ENCODE measurements at regions not wholly inside any gene's neighbourhood (a gene's known extent, or its start where the extent isn't known, plus 50 kb on each side); places are given as distances from the start of the nearest gene placed in this dataset.

- no peak for DNase-seq
Measured at GRCh38 chr11:33646629-33647028, 54.0 kb downstream of the C11orf91 start.

GRCh38 chr11:33646168-33646567 lies 54.5 kb downstream of the C11orf91 start:
- DNase-seq: no peak

- no peak for DNase-seq
Measured at GRCh38 chr11:33645686-33646085, 54.9 kb downstream of the C11orf91 start.

DNA sequence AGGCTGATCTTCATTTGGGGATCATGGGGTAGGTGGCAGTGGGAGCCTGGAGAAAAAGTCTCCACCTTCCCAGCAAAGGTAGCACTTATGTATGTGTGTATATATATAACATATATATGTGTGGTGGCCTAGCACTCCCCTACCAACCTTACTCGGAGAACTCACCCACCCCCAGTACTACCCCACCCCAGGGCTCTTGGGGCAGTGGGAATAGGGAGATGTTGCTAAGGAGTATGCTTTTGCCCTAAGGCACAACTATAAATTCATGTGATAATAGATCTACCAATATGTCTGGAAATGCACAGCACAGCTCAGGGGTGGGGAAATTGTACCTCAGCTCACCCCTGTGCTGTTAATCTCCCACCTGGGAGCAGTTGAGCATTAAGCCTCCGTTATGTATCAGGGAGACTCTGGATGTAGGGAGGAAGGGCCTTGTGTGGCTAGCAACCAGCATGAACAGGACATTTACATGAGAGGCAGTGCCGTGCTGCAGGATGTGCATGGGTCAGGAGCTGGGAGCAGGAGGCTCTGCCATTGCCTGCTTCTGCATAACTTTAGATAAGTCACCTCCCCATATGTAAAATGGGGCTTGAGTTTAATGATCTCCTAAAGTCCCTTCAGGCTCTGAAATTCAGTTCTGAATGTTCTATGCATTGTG lies 57.3 kb downstream of the C11orf91 start:
- no peak for DNase-seq

DNA sequence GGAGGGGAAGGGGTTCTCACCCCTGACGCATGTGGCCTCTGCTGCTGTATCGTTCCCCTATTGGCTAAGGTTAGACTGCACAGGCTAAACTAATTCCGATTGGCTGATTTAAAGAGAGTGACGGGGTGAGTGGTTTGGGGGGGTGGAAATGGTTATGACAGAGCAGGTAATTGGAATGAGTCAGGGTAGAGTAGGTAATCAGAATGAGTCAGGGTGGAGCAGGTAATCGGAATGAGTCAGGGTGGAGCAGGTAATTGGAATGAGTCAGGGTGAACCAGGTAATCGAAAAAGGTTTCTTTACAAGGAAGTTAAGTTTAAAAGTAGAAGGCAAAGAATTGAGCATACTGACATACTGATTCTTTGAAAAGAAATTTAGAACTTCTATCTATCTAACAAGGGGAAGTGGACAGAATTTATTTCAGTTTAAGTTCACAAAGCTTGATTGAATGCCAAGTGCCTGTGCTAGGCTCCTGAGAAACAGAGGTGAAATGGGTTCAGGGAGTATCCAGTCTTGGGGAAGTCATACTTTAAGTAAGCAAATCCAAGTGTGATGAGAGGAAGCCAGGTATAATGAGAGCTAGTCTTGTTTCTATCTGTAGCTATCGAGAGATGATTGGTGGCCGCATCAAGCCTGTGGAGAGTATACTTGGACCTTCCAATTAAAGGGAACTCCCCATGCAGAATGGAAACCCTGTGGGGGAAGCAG lies 58.0 kb downstream of the C11orf91 start:
- no peak for DNase-seq

DNA sequence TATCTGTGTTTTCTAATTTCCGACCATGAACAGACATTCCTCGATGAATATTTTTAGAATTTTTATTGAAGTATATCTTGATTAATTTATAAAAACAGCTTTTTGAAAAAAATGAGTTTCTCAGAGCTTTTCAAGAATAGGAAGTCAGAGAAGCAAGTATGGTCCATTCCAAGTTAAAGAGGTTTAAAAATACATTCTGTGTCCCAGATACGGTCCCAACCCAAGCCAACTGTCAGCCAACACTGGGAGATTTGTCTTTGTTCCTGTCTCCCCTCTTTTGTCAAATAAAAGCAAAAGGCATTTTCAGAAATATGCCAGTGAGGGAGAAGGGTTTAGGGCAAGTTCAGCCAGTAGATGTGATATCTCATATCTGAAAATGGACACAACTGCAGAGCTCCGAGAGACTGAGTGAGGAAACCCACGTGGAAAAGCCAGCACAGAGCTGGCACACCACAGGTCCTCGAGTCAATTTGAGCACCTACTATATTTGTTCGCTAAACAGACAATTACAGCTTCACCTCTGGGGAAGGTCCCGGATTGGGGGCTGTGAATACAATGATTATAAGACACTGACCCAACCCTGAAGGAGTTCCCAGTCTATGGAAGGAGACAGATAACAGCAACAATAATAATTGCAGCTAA lies 59.8 kb downstream of the C11orf91 start:
- no peak for DNase-seq

DNA sequence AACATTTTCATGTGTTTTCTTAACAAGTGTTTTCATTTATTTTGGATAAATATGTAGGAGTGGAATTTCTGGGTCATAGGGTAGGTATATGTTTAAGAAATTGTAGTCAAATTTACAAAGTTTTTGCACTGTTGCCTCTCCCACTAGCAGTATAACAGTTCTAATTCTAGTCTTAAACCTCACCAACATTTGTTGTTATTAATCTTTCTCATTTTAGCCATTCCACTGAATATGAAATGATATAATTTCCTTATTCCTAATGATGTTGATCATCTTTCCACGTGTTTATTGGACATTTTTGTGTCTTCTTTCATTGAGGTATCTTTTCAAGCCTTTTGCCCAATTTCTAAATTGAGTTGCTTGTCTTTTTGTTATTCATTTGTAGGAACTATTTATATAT lies 62.0 kb downstream of the C11orf91 start:
- DNase-seq: no peak

DNA sequence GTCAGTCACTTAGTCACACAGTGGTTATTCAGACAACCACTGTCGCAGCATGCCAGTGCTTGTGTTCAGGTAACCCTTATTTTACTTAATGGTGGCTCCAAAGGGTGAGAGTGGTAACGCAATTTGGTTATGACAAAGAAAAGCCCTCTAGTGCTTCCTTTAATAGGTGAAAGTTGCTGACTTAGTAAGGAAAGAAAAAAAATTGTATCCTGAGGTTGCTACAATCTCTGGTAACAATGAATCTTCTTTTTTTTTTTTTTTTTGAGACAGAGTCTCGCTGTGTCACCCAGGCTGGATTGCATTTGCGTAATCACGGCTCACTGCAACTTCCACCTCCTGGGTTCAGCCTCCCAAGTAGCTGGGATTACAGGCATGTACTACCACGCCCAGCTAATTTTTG lies 64.5 kb downstream of the C11orf91 start:
- no peak for DNase-seq

DNA sequence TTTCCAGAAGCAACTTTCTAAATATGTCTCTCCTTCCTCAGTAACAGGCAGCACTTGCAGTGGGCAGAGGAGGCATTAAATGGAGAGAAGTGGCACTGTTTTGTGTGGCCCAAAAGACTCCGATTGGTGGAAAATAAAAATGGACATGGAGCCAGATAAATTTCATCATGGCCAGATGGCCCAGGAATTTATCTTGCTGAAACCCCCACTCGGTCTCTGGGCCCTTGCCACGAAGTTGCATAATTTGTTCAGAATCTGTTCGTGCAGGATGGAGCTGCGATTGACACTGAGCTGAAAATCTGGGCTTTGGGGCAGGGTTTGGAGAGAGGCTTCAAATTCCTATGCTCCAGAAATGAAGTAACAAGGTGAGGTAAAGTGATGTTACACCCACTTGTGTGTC lies 65.5 kb downstream of the C11orf91 start:
- DNase-seq: no peak

DNA sequence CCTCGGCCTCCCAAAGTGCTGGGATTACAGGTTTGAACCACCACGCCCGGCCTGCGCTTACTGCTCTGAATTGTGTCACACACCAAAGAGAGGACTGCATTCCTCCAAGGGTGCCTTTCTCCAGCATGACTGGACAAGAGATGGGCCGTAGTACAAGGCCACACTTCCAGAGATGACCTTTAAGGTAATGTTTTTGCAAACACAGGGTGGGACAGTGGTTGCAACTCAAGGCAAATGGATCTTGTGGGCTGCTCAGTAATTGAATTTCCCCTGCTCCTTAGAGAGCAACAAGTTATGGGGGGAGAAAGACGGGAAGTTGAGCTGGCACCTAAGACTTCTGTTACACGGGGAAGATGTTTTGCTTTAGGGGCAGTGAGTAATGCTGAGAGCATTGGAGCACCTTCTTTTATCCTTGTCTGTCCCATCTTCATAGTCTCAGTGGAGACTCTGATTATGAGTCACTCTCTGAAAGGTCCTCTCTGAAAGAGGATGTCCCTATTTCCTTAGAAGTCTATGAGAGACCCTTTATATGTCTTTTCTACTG lies 66.3 kb downstream of the C11orf91 start:
- DNase-seq: peak; percentile 20

- DNase-seq: peak; percentile 16
Measured at GRCh38 chr11:33633251-33634003, 67.2 kb downstream of the C11orf91 start.

DNA sequence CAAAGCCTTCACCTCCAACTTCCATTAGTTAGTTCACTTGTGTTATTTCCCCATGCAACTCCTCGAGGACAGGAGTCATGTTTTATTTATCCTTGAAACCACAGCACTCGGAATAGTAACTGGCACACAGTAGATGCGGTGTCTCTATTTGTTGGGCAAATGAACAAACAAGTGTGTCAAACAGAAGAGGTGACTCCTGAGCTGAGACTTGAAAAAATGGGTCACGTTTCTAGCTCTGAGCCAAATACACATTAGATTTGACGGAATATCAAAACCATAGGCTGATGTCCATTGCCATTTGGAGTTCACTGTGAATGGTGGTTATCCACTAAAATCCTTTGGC lies 68.9 kb downstream of the C11orf91 start:
- no peak for DNase-seq

DNA sequence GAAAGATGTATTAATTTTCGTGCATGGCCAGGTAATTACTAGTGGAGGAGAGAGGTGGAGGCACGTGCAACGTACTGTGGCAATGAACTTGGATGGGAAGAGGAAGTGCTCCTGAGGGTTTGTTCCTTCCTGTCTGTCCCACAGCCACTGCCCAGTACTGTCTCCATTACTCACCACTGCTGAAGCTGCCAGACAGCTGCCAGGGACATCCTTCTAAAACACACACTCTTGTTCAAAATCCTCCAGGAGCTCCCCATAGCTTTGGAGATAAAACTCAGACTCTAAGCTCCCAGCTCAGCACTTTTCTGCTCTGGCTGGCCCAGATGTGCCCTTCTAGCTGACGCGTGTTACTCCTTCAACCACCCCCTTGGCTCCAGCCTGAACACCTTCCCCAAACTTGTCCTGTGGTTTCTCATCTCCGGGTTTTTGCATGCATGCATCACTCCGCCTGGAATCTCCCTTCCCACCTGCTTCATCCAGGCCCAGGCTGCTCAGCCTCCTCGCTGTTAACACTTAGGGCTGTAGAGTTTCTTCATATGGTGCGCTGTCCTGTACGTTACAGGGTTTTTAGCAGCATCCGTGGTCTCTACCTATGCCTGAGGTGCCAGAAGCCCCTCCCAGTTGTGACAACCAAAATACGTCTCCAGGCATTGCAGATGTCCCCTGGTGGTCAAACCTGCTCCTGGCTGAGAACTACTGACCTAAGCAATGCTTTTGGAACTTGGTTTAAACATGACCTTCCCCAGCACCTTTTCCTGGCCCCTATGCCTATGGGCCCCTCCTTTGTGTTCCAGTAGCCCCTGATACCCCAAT lies 69.5 kb downstream of the C11orf91 start:
- no peak for DNase-seq

- no peak for DNase-seq
Measured at GRCh38 chr11:33624083-33624482, 76.5 kb downstream of the C11orf91 start.

GRCh38 chr11:33622806-33623205 lies 77.8 kb downstream of the C11orf91 start:
- no peak for DNase-seq

DNA sequence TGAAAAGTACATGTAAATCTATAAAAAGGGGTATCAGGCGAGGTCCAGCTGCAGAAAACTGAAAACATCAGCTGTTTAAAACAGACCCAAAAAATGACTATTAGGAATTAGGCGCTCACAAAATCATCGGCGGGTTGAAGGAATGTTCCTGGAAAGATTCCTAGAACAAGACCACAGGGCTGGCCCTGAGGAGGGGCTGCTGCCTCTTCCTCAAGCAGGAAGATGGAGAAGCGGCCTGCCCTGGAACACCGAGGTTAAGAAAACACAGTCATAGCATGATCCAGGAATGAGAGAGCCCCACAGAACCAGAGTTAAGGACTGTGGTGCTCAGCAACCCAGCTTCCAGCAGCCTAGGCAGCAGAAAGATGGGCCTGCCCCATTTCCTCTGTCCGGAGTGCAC lies 78.4 kb downstream of the C11orf91 start:
- DNase-seq: no peak

DNA sequence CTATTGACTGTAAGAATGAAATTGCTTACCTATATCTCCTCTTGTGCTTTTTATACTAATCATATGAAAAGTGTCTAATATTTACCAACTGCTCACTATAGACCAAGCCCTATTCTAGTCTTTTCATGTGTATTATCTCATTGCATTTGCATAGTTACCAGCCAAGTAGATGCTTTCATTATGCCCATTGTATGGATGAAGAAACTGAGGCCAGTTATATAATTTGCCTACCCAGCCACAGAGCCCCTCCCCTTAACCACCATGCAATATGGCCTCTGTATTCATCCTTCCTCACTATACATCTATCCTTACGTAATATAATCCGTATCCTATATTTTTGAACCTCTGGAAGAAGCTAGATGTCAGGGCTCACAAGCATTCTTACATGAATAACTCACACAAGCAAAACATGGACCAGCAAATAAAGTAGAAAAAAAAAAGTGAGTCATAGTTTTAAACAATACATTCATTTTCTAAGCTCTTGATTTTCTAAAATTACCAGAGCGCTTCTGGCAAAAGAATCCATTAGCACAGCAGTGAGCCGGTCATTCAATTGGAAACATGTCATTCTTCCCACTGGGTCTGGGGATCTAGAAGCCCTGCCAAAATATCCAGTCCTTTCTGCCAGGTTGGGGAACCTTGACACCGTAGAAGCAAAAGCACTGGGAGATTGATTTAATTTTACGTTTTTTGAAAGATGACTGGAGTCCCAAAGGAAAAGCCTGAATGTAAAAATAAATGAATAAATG lies 80.0 kb downstream of the C11orf91 start:
- peak; percentile 7 for DNase-seq

GRCh38 chr11:33618956-33619355 lies 81.7 kb downstream of the C11orf91 start:
- DNase-seq: no peak

- DNase-seq: no peak
Measured at GRCh38 chr11:33618351-33618710, 82.3 kb downstream of the C11orf91 start.

- no peak for DNase-seq
Measured at GRCh38 chr11:33617672-33618350, 82.8 kb downstream of the C11orf91 start.

DNA sequence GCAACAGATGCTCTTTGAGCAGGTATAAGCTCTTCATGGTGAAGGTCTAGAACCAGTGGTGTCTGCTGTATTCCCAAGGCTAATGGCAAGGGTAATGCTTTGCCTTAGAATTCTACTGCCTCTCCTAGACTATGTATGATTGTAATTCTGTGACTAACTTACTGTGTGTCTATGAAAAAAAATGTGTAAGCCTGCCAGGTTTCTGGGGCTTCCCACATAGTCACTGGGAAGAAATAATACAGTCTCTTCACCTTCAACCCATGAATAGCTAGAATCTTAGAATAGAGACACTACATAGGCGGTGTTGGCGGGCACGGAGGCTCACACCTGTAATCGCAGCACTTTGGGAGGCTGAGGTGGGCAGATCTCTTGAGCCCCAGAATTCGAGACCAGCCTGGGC lies 84.1 kb downstream of the C11orf91 start:
- DNase-seq: no peak

All from amniotic stem cell (primary cell).